ENCODE measurements at regions not wholly inside any gene's neighbourhood (a gene's known extent, or its start where the extent isn't known, plus 50 kb on each side); places are given as distances from the start of the nearest gene placed in this dataset.

- POLR2A ChIA-PET: no interaction called here
Observed at GRCh38 chr13:40152922-40153321, 497.5 kb downstream of the COG6 start.

GRCh38 chr13:40153516-40153915 lies 498.1 kb downstream of the COG6 start:
- Histone ChIP-seq H3K27me3 (ENCODE audit: control insufficient read depth, insufficient read depth, low read length) (no peaks in the 10 kb centered on the region), H3K27ac (ENCODE audit: low read depth, low read length) (no peak overlapping the region), H3K4me3 (ENCODE audit: low read depth, low read length) (no peak overlapping the region), H3K9me3 (ENCODE audit: control insufficient read depth, insufficient read depth, low read length) (no peaks in the 10 kb centered on the region)
- POLR2A ChIA-PET: no interaction called here
- CTCF ChIA-PET: no interaction called here
- no peak for TF ChIP-seq CTCF (IDR thresholded peaks at IDR 0.05; ENCODE audit: low read depth, low read length)
- no peak for DNase-seq (ENCODE audit: low read depth, low spot score)

More at GRCh38 chr13:40152922-40153321, 497.5 kb downstream of the COG6 start:
- TF ChIP-seq CTCF (IDR thresholded peaks at IDR 0.05; ENCODE audit: low read depth, low read length): no peak
- Histone ChIP-seq H3K9me3 (ENCODE audit: control insufficient read depth, insufficient read depth, low read length) (no peaks in the 10 kb centered on the region), H3K27ac (ENCODE audit: low read depth, low read length) (no peak overlapping the region), H3K27me3 (ENCODE audit: control insufficient read depth, insufficient read depth, low read length) (no peaks in the 10 kb centered on the region), H3K4me3 (ENCODE audit: low read depth, low read length) (no peak overlapping the region)
- CTCF ChIA-PET: no interaction called here
- no peak for DNase-seq (ENCODE audit: low read depth, low spot score)

- Histone ChIP-seq H3K27me3 (ENCODE audit: control insufficient read depth, insufficient read depth, low read length) (no peaks in the 10 kb centered on the region), H3K4me3 (ENCODE audit: low read depth, low read length) (no peak overlapping the region), H3K9me3 (ENCODE audit: control insufficient read depth, insufficient read depth, low read length) (no peaks in the 10 kb centered on the region), H3K27ac (ENCODE audit: low read depth, low read length) (no peak overlapping the region)
- TF ChIP-seq CTCF (IDR thresholded peaks at IDR 0.05; ENCODE audit: low read depth, low read length): no peak
- DNase-seq (ENCODE audit: low read depth, low spot score): no peak
- CTCF ChIA-PET: no interaction called here
- POLR2A ChIA-PET: no interaction called here
Observed at GRCh38 chr13:40155201-40155600, 499.7 kb downstream of the COG6 start.

- ChIA-PET POLR2A (no interaction called here), CTCF (no interaction called here)
- DNase-seq (ENCODE audit: low read depth, low spot score): no peak
- no peak overlapping the region for H3K4me3 ChIP-seq (ENCODE audit: low read depth, low read length)
- TF ChIP-seq CTCF (IDR thresholded peaks at IDR 0.05; ENCODE audit: low read depth, low read length): no peak
- H3K27ac ChIP-seq (ENCODE audit: low read depth, low read length): no peak overlapping the region
- H3K9me3 ChIP-seq (ENCODE audit: control insufficient read depth, insufficient read depth, low read length): no peaks in the 10 kb centered on the region
- no peaks in the 10 kb centered on the region for H3K27me3 ChIP-seq (ENCODE audit: control insufficient read depth, insufficient read depth, low read length)
Observed at GRCh38 chr13:40158218-40158617, 502.8 kb downstream of the COG6 start.

- no peak overlapping the region for H3K27ac ChIP-seq (ENCODE audit: low read depth, low read length)
- ChIA-PET CTCF (no interaction called here), POLR2A (no interaction called here)
- no peak overlapping the region for H3K4me3 ChIP-seq (ENCODE audit: low read depth, low read length)
- no peak for DNase-seq (ENCODE audit: low read depth, low spot score)
- H3K9me3 ChIP-seq (ENCODE audit: control insufficient read depth, insufficient read depth, low read length): no peaks in the 10 kb centered on the region
- TF ChIP-seq CTCF (IDR thresholded peaks at IDR 0.05; ENCODE audit: low read depth, low read length): no peak
- no peaks in the 10 kb centered on the region for H3K27me3 ChIP-seq (ENCODE audit: control insufficient read depth, insufficient read depth, low read length)
Observed at GRCh38 chr13:40158757-40159156, 503.3 kb downstream of the COG6 start.

Data from AG04450 (cell line).